Panc1 (cell line): ENCODE measurements at regions not wholly inside any gene's neighbourhood (a gene's known extent, or its start where the extent isn't known, plus 50 kb on each side); places are given as distances from the start of the nearest gene placed in this dataset.
"Not testable (repeated sequence)": the region's sequence is repeated elsewhere in the genome, so short reads cannot be mapped to it uniquely, and the experiment has no call there.

ENCODE experiments used
- ATAC-seq: fragments of 200-7000 bp; cut with Tn5 transposase; 2 replicates; pipeline ENCODE4 v1.9.1; 2020; ENCODE audit warnings: mild to moderate bottlenecking, moderate library complexity
- BruUV-seq: library from RNA; stranded (reverse); fragments of 400-500 nt; replicated peaks from 2 replicates; lab custom pipeline; 2021; lab: Mats Ljungman, UMichigan
- CTCF ChIA-PET: fragments of 300-600 bp; sonication (Branson Sonifier 250); formaldehyde crosslinking; loops from one replicate; lab custom pipeline; 2022; ENCODE audit warnings: antibody characterized with exemption; lab: Charles Lee
- POLR2A ChIA-PET: fragments of 300-600 bp; sonication (Branson Sonifier 250); formaldehyde crosslinking; loops from one replicate; lab custom pipeline; 2022; ENCODE audit warnings: antibody characterized with exemption; lab: Charles Lee
- DNase-seq: peaks from one replicate; pipeline ENCODE4 v3.0.0-alpha.2; 2010; ENCODE audit warnings: low read depth, low spot score
- H3K27ac ChIP-seq: 2 replicates; pipeline ENCODE4 v1.5.1; 2011; ENCODE audit warnings: mild to moderate bottlenecking, low read length, inconsistent platforms
- H3K27me3 ChIP-seq: fragments of 200-500 bp; sonication (Bioruptor generic); 2 replicates; pipeline ENCODE4 v1.6.0; 2014; ENCODE audit warnings: low read length, inconsistent platforms; ENCODE audit not compliant: control insufficient read depth, insufficient read depth
- H3K36me3 ChIP-seq: fragments of 200-500 bp; sonication (Bioruptor generic); 2 replicates; pipeline ENCODE4 v1.5.1; 2014; ENCODE audit warnings: inconsistent platforms, mild to moderate bottlenecking, low read length, moderate library complexity; ENCODE audit not compliant: control insufficient read depth, insufficient read depth
- H3K4me1 ChIP-seq: 2 replicates; pipeline ENCODE4 v1.5.1; 2011; ENCODE audit warnings: inconsistent platforms, mild to moderate bottlenecking, low read length, moderate library complexity; ENCODE audit not compliant: control insufficient read depth, insufficient read depth
- H3K4me3 ChIP-seq, 2 experiments: 2 replicates each; pipeline ENCODE4 v1.5.1; 2011 to 2012; ENCODE audit warnings: low read depth in 2 of 2, low read length in 2 of 2, mild to moderate bottlenecking in 2 of 2, inconsistent platforms in 1 of 2, moderate library complexity in 1 of 2
- H3K9me3 ChIP-seq: fragments of 200-500 bp; sonication (Bioruptor generic); 2 replicates; pipeline ENCODE4 v1.5.1; 2014; ENCODE audit warnings: low read depth, mild to moderate bottlenecking, inconsistent platforms, low read length, moderate library complexity; ENCODE audit not compliant: control insufficient read depth, insufficient read depth
- POLR2AphosphoS5 ChIP-seq: IDR thresholded peaks from 2 replicates; pipeline ENCODE4 v1.6.1; 2012; ENCODE audit warnings: mild to moderate bottlenecking, low read depth, low read length, moderate library complexity
- SIN3A ChIP-seq: IDR thresholded peaks from 2 replicates; pipeline ENCODE4 v1.6.1; 2012; ENCODE audit warnings: low read depth, mild to moderate bottlenecking, low read length, moderate library complexity, borderline replicate concordance; ENCODE audit not compliant: insufficient read depth
- TCF7L2 ChIP-seq: IDR thresholded peaks from 2 replicates; pipeline ENCODE4 v1.6.1; 2011; ENCODE audit warnings: mild to moderate bottlenecking, low read depth, low read length, inconsistent platforms
- in situ Hi-C: cut with HindIII; loops from 2 replicates; pipeline ENCODE4 v1.10.0; 2016; ENCODE audit warnings: low sequenced_read_pairs, low pct_unique_long_range_greater_than_20kb
- intact Hi-C: fragments of 100-400 bp; cut with micrococcal nuclease; formaldehyde crosslinking; loops from one replicate; pipeline ENCODE4 v1.10.0; 2022; ENCODE audit not compliant: unreplicated experiment
- TF ChIP-seq, protein P1 (sequence below): fragments of 450-650 bp; IDR thresholded peaks from 2 replicates; pipeline ENCODE4 v1.5.1; 2017; ENCODE audit warnings: mild to moderate bottlenecking
- TF ChIP-seq, protein P2 (sequence below), 2 experiments: IDR thresholded peaks; 2 replicates each; pipeline ENCODE4 v1.6.1; 2011 to 2012; ENCODE audit warnings: low read depth in 2 of 2, control low read depth in 1 of 2, low read length in 1 of 2, mild to moderate bottlenecking in 1 of 2, moderate library complexity in 1 of 2; ENCODE audit not compliant: insufficient read depth in 1 of 2

DNA sequence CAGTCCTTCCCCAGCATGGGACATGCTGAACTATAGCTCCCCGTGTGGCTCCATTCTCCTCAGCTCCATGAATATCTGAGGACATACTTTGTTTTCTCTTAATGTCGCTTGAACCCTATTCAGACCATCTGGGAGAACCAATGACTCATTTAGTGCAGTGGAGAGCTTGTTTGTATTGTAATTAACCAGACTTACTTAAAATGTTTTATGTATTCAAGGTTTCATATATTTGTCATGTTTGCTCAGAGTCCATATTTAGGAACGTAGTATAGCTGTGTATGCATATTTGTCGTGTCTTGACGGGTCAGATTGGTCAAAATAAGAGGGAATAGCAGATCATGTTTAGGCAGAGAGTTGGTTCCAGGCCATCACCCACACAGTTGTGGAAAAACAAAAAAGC lies 150.1 kb upstream of the NTRK2 start:
- in situ Hi-C loops (no loop called here), intact Hi-C loops (no loop called here)
- no peaks in the 10 kb centered on the region for H3K4me1 ChIP-seq
- BruUV-seq = no TSS peak
- H3K9me3 ChIP-seq = no peaks in the 10 kb centered on the region
- no peak for DNase-seq
- ATAC-seq = no peak
- H3K4me3 ChIP-seq = no peak overlapping the region
- H3K27ac ChIP-seq = no peak overlapping the region
- H3K27me3 ChIP-seq = no peaks in the 10 kb centered on the region
- H3K36me3 ChIP-seq = no peaks in the 10 kb centered on the region
- POLR2A ChIA-PET = no interaction called here
- CTCF ChIA-PET = interaction anchor here (0.6 kb wide), 1 partner anchor 202 kb away, joined by 3 read pairs; no protein-coding TSS in a partner anchor
- TF ChIP-seq POLR2AphosphoS5 (no peak), TCF7L2 (no peak), SIN3A (no peak)
- TF ChIP-seq, protein P1, sequence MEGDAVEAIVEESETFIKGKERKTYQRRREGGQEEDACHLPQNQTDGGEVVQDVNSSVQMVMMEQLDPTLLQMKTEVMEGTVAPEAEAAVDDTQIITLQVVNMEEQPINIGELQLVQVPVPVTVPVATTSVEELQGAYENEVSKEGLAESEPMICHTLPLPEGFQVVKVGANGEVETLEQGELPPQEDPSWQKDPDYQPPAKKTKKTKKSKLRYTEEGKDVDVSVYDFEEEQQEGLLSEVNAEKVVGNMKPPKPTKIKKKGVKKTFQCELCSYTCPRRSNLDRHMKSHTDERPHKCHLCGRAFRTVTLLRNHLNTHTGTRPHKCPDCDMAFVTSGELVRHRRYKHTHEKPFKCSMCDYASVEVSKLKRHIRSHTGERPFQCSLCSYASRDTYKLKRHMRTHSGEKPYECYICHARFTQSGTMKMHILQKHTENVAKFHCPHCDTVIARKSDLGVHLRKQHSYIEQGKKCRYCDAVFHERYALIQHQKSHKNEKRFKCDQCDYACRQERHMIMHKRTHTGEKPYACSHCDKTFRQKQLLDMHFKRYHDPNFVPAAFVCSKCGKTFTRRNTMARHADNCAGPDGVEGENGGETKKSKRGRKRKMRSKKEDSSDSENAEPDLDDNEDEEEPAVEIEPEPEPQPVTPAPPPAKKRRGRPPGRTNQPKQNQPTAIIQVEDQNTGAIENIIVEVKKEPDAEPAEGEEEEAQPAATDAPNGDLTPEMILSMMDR = no peak
- TF ChIP-seq, protein P2, sequence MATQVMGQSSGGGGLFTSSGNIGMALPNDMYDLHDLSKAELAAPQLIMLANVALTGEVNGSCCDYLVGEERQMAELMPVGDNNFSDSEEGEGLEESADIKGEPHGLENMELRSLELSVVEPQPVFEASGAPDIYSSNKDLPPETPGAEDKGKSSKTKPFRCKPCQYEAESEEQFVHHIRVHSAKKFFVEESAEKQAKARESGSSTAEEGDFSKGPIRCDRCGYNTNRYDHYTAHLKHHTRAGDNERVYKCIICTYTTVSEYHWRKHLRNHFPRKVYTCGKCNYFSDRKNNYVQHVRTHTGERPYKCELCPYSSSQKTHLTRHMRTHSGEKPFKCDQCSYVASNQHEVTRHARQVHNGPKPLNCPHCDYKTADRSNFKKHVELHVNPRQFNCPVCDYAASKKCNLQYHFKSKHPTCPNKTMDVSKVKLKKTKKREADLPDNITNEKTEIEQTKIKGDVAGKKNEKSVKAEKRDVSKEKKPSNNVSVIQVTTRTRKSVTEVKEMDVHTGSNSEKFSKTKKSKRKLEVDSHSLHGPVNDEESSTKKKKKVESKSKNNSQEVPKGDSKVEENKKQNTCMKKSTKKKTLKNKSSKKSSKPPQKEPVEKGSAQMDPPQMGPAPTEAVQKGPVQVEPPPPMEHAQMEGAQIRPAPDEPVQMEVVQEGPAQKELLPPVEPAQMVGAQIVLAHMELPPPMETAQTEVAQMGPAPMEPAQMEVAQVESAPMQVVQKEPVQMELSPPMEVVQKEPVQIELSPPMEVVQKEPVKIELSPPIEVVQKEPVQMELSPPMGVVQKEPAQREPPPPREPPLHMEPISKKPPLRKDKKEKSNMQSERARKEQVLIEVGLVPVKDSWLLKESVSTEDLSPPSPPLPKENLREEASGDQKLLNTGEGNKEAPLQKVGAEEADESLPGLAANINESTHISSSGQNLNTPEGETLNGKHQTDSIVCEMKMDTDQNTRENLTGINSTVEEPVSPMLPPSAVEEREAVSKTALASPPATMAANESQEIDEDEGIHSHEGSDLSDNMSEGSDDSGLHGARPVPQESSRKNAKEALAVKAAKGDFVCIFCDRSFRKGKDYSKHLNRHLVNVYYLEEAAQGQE (IDR thresholded peaks at IDR 0.05; ENCODE audit: insufficient read depth in 1 of 2, low read depth in 2 of 2, low read length in 1 of 2) = no peak

- ChIA-PET POLR2A (no interaction called here), CTCF (no interaction called here)
- intact Hi-C loops = no loop called here
- TF ChIP-seq, protein P2 (IDR thresholded peaks at IDR 0.05; ENCODE audit: insufficient read depth in 1 of 2, low read depth in 2 of 2, low read length in 1 of 2) = no peak
- TF ChIP-seq POLR2AphosphoS5 = no peak
- TF ChIP-seq TCF7L2 = no peak
- TF ChIP-seq, protein P1 = no peak
- TF ChIP-seq SIN3A = no peak
- ATAC-seq (no peak), DNase-seq (no peak)
- no TSS peak for BruUV-seq
- no peak overlapping the region for H3K4me3 ChIP-seq
- no peaks in the 10 kb centered on the region for H3K27me3 ChIP-seq
- no peaks in the 10 kb centered on the region for H3K9me3 ChIP-seq
- in situ Hi-C loops = no loop called here
- no peak overlapping the region for H3K27ac ChIP-seq
- H3K36me3 ChIP-seq = no peaks in the 10 kb centered on the region
- no peaks in the 10 kb centered on the region for H3K4me1 ChIP-seq
Measured at GRCh38 chr9:84521208-84521607, 148.3 kb upstream of the NTRK2 start.

DNA sequence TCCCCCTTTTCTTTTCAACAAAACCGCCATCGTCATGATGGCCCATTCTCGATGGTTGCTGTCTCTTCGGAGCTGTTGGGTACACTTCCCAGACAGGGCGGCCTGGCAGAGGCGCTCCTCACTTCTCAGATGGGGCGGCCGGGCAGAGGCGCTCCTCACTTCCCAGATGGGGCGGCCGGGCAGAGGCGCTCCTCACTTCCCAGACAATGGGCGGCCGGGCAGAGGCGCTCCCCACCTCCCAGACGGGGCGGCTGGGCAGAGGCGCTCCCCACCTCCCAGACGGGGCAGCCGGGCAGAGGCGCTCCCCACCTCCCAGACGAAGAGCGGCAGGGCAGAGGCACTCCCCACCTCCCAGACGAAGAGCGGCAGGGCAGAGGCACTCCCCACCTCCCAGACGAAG lies 143.3 kb upstream of the NTRK2 start:
- BruUV-seq = not testable (repeated sequence)

More for the DNA sequence above, 143.3 kb upstream of the NTRK2 start:
- H3K4me3 ChIP-seq, H3K27me3 ChIP-seq, H3K4me1 ChIP-seq, intact Hi-C loops, H3K27ac ChIP-seq, CTCF ChIA-PET, POLR2A ChIA-PET, in situ Hi-C loops, H3K36me3 ChIP-seq, DNase-seq, H3K9me3 ChIP-seq, ATAC-seq: not testable (repeated sequence)
